WTC11 (cell line): ENCODE measurements at regions not wholly inside any gene's neighbourhood (a gene's known extent, or its start where the extent isn't known, plus 50 kb on each side); places are given as distances from the start of the nearest gene placed in this dataset.

Experiments
- ATAC-seq: fragments of 200-7000 bp; cut with Tn5 transposase; 2 replicates; pipeline ENCODE4 v1.10.0; 2021; ENCODE audit warnings: mild to moderate bottlenecking, moderate library complexity
- CTCF ChIA-PET: fragments of 300-600 bp; sonication (Branson Sonifier 250); formaldehyde crosslinking; loops from one replicate; lab custom pipeline; 2021; ENCODE audit warnings: antibody characterized with exemption; lab: Charles Lee
- POLR2A ChIA-PET: fragments of 350-600 bp; sonication (Branson Sonifier 250); formaldehyde crosslinking; loops from one replicate; lab custom pipeline; 2021; ENCODE audit warnings: antibody characterized with exemption; lab: Charles Lee
- DNase-seq: peaks from one replicate; pipeline ENCODE4 v3.0.0; 2021; ENCODE audit warnings: low spot score
- H3K27ac Mint-ChIP-seq: 2 replicates; pipeline ENCODE4 v1.8.0; 2021; ENCODE audit warnings: mixed read lengths
- H3K27me3 Mint-ChIP-seq: 2 replicates; pipeline ENCODE4 v1.8.0; 2021; ENCODE audit warnings: low read depth, mild to moderate bottlenecking, moderate library complexity, mixed read lengths
- H3K36me3 Mint-ChIP-seq: 2 replicates; pipeline ENCODE4 v1.8.0; 2021; ENCODE audit warnings: mixed read lengths
- H3K4me1 Mint-ChIP-seq: 2 replicates; pipeline ENCODE4 v1.8.0; 2022; ENCODE audit warnings: mixed read lengths
- H3K4me3 Mint-ChIP-seq: 2 replicates; pipeline ENCODE4 v1.8.0; 2021; ENCODE audit warnings: mild to moderate bottlenecking, moderate library complexity, mixed read lengths
- H3K9me3 Mint-ChIP-seq: 2 replicates; pipeline ENCODE4 v1.8.0; 2021; ENCODE audit warnings: mixed read lengths
- AFF4 ChIP-seq: sonication (generic); formaldehyde crosslinking; IDR thresholded peaks from 2 replicates; pipeline ENCODE4 v1.8.1; 2023; ENCODE audit warnings: mild to moderate bottlenecking, missing genetic modification reagents, borderline replicate concordance
- ATF1 ChIP-seq: sonication (generic); formaldehyde crosslinking; IDR thresholded peaks from 2 replicates; pipeline ENCODE4 v1.8.1; 2023; ENCODE audit warnings: mild to moderate bottlenecking, moderate library complexity, missing genetic modification reagents
- CDX4 ChIP-seq: fragments of 250-450 bp; sonication (Bioruptor Pico); IDR thresholded peaks from 2 replicates; pipeline ENCODE4 v1.9.0; 2021; ENCODE audit warnings: moderate library complexity, mild to moderate bottlenecking, inconsistent platforms, borderline replicate concordance
- GABPB1 ChIP-seq: sonication (generic); formaldehyde crosslinking; IDR thresholded peaks from 2 replicates; pipeline ENCODE4 v1.8.1; 2023; ENCODE audit warnings: mild to moderate bottlenecking, missing genetic modification reagents
- JAZF1 ChIP-seq: fragments of 250-450 bp; sonication (Bioruptor Pico); IDR thresholded peaks from 2 replicates; pipeline ENCODE4 v1.9.0; 2021; ENCODE audit warnings: moderate library complexity, mild to moderate bottlenecking, inconsistent platforms
- MXD4 ChIP-seq: fragments of 250-450 bp; sonication (Bioruptor Pico); IDR thresholded peaks from 2 replicates; pipeline ENCODE4 v1.8.0; 2021; ENCODE audit warnings: mild to moderate bottlenecking, moderate library complexity, borderline replicate concordance
- MYBL2 ChIP-seq: sonication (generic); formaldehyde crosslinking; IDR thresholded peaks from 2 replicates; pipeline ENCODE4 v1.8.1; 2023; ENCODE audit warnings: mild to moderate bottlenecking, moderate library complexity, missing genetic modification reagents
- NFYB ChIP-seq: sonication (generic); formaldehyde crosslinking; conservative IDR thresholded peaks from 2 replicates; pipeline ENCODE4 v1.8.0; 2022; ENCODE audit warnings: low read depth, missing genetic modification reagents
- OVOL2 ChIP-seq: fragments of 250-450 bp; sonication (Bioruptor Pico); IDR thresholded peaks from 2 replicates; pipeline ENCODE4 v1.9.0; 2021; ENCODE audit warnings: mild to moderate bottlenecking, borderline replicate concordance
- RORB ChIP-seq: fragments of 250-450 bp; sonication (Bioruptor Pico); IDR thresholded peaks from 2 replicates; pipeline ENCODE4 v1.9.0; 2021; ENCODE audit warnings: mild to moderate bottlenecking
- SMAD4 ChIP-seq: sonication (generic); formaldehyde crosslinking; IDR thresholded peaks from 2 replicates; pipeline ENCODE4 v1.8.0; 2022; ENCODE audit warnings: mild to moderate bottlenecking, missing genetic modification reagents
- STAT6 ChIP-seq: sonication (generic); formaldehyde crosslinking; conservative IDR thresholded peaks from 2 replicates; pipeline ENCODE4 v1.8.1; 2023; ENCODE audit warnings: mild to moderate bottlenecking, low read depth, missing genetic modification reagents, moderate library complexity
- TEAD1 ChIP-seq: sonication (generic); formaldehyde crosslinking; IDR thresholded peaks from 2 replicates; pipeline ENCODE4 v1.8.0; 2022; ENCODE audit warnings: mild to moderate bottlenecking, missing genetic modification reagents
- TEAD4 ChIP-seq: sonication (generic); formaldehyde crosslinking; IDR thresholded peaks from 2 replicates; pipeline ENCODE4 v1.8.0; 2022; ENCODE audit warnings: mild to moderate bottlenecking, missing genetic modification reagents
- ZBTB21 ChIP-seq: sonication (generic); formaldehyde crosslinking; IDR thresholded peaks from 2 replicates; pipeline ENCODE4 v1.8.1; 2023; ENCODE audit warnings: mild to moderate bottlenecking, missing genetic modification reagents, borderline replicate concordance
- ZMAT4 ChIP-seq: fragments of 250-450 bp; sonication (Bioruptor Pico); IDR thresholded peaks from 2 replicates; pipeline ENCODE4 v1.9.0; 2021; ENCODE audit warnings: mild to moderate bottlenecking
- ZNF219 ChIP-seq: sonication (generic); formaldehyde crosslinking; IDR thresholded peaks from 2 replicates; pipeline ENCODE4 v1.8.0; 2023; ENCODE audit warnings: missing genetic modification reagents, mild to moderate bottlenecking, borderline replicate concordance
- ZNF425 ChIP-seq: fragments of 250-450 bp; sonication (Bioruptor Pico); conservative IDR thresholded peaks from 2 replicates; pipeline ENCODE4 v1.9.0; 2021; ENCODE audit warnings: mild to moderate bottlenecking
- ZNF671 ChIP-seq: fragments of 250-450 bp; sonication (Bioruptor Pico); IDR thresholded peaks from 2 replicates; pipeline ENCODE4 v1.8.0; 2021; ENCODE audit warnings: mild to moderate bottlenecking

GRCh38 chr10:117752103-117752502, 209.6 kb downstream of the EMX2 start:
- TF ChIP-seq RORB (CRISPR knock-in tag) (no peak), TEAD1 (no peak), ZBTB21 (CRISPR knock-in tag) (no peak), OVOL2 (no peak), GABPB1 (CRISPR knock-in tag) (no peak), CDX4 (CRISPR knock-in tag) (no peak), STAT6 (CRISPR knock-in tag) (no peak), ZNF425 (CRISPR knock-in tag) (no peak), NFYB (CRISPR knock-in tag) (no peak), SMAD4 (CRISPR knock-in tag) (no peak), TEAD4 (CRISPR knock-in tag) (no peak), ATF1 (no peak), MYBL2 (CRISPR knock-in tag) (no peak), MXD4 (CRISPR knock-in tag) (no peak), ZNF671 (CRISPR knock-in tag) (no peak), ZNF219 (no peak), ZMAT4 (no peak), AFF4 (CRISPR knock-in tag) (no peak), JAZF1 (CRISPR knock-in tag) (no peak)
- TF ChIP-seq, all 79 proteins: peak for 0
- H3K4me1 Mint-ChIP-seq: peaks cover 6% of the 10 kb centered on the region; the same call in 1 of the 2 replicates
- DNase-seq (no peak), ATAC-seq (no peak)
- no peak overlapping the region for H3K27ac Mint-ChIP-seq
- POLR2A ChIA-PET: no interaction called here
- no peaks in the 10 kb centered on the region for H3K9me3 Mint-ChIP-seq
- no peak overlapping the region for H3K4me3 Mint-ChIP-seq
- CTCF ChIA-PET: no interaction called here
- no peaks in the 10 kb centered on the region for H3K27me3 Mint-ChIP-seq
- H3K36me3 Mint-ChIP-seq: no peaks in the 10 kb centered on the region
